ENCODE measurements at regions not wholly inside any gene's neighbourhood (a gene's known extent, or its start where the extent isn't known, plus 50 kb on each side); places are given as distances from the start of the nearest gene placed in this dataset.
A peak's percentile ranks its signal among the peaks of the same experiment; 100 is the strongest.
"Not testable (repeated sequence)": the region's sequence is repeated elsewhere in the genome, so short reads cannot be mapped to it uniquely, and the experiment has no call there.

- FAIRE-seq = no peak
- no peak for DNase-seq (ENCODE audit: low spot score)
Measured at GRCh38 chr1:58256041-58256440, 290.5 kb downstream of the OMA1 start.

GRCh38 chr1:58255192-58255591, 291.3 kb downstream of the OMA1 start:
- FAIRE-seq (no peak), DNase-seq (ENCODE audit: low spot score) (no peak)

GRCh38 chr1:58251430-58252073, 295.0 kb downstream of the OMA1 start:
- no peak for FAIRE-seq
- DNase-seq (ENCODE audit: low spot score) = peak; percentile 16

GRCh38 chr1:58250587-58250948, 296.0 kb downstream of the OMA1 start:
- DNase-seq (ENCODE audit: low spot score) (no peak), FAIRE-seq (no peak)

- FAIRE-seq = peak; percentile 68
- peak; percentile 72 for DNase-seq (ENCODE audit: low spot score)
Measured at GRCh38 chr1:58249737-58250586, 296.6 kb downstream of the OMA1 start.

GRCh38 chr1:58249388-58249736, 297.2 kb downstream of the OMA1 start:
- DNase-seq (ENCODE audit: low spot score) = no peak
- no peak for FAIRE-seq

- DNase-seq (ENCODE audit: low spot score) (no peak), FAIRE-seq (no peak)
Measured at GRCh38 chr1:58248791-58249190, 297.7 kb downstream of the OMA1 start.

- DNase-seq (ENCODE audit: low spot score) (no peak), FAIRE-seq (no peak)
Measured at GRCh38 chr1:58248072-58248471, 298.5 kb downstream of the OMA1 start.

- DNase-seq (ENCODE audit: low spot score) (no peak), FAIRE-seq (no peak)
Measured at GRCh38 chr1:58246549-58246948, 300.0 kb downstream of the OMA1 start.

- no peak for FAIRE-seq
- DNase-seq (ENCODE audit: low spot score) = no peak
Measured at GRCh38 chr1:58244872-58245271, 301.7 kb downstream of the OMA1 start.

- DNase-seq (ENCODE audit: low spot score) = no peak
- FAIRE-seq = no peak
Measured at GRCh38 chr1:58238846-58239245, 307.7 kb downstream of the OMA1 start.

- no peak for FAIRE-seq
Measured at GRCh38 chr1:58233729-58234128, 312.8 kb downstream of the OMA1 start.

GRCh38 chr1:58231204-58231603, 315.3 kb downstream of the OMA1 start:
- no peak for FAIRE-seq
- DNase-seq (ENCODE audit: low spot score) = no peak

More at GRCh38 chr1:58233729-58234128, 312.8 kb downstream of the OMA1 start:
- DNase-seq (ENCODE audit: low spot score) = no peak

GRCh38 chr1:58227604-58228003, 318.9 kb downstream of the OMA1 start:
- DNase-seq (ENCODE audit: low spot score) (no peak), FAIRE-seq (no peak)

- FAIRE-seq = no peak
- no peak for DNase-seq (ENCODE audit: low spot score)
Measured at GRCh38 chr1:58223522-58223921, 323.0 kb downstream of the OMA1 start.

GRCh38 chr1:58220836-58221472, 325.6 kb downstream of the OMA1 start:
- DNase-seq (ENCODE audit: low spot score) = no peak
- FAIRE-seq = no peak

- FAIRE-seq = not testable (repeated sequence)
Measured at GRCh38 chr1:58216169-58216568, 330.4 kb downstream of the OMA1 start.

GRCh38 chr1:58214674-58215073, 331.9 kb downstream of the OMA1 start:
- FAIRE-seq (no peak), DNase-seq (ENCODE audit: low spot score) (no peak)

More at GRCh38 chr1:58216169-58216568, 330.4 kb downstream of the OMA1 start:
- not testable (repeated sequence) for DNase-seq (ENCODE audit: low spot score)

- DNase-seq (ENCODE audit: low spot score) (no peak), FAIRE-seq (no peak)
Measured at GRCh38 chr1:58211869-58212268, 334.7 kb downstream of the OMA1 start.

- FAIRE-seq (no peak), DNase-seq (ENCODE audit: low spot score) (no peak)
Measured at GRCh38 chr1:58209575-58209974, 337.0 kb downstream of the OMA1 start.

- FAIRE-seq (no peak), DNase-seq (ENCODE audit: low spot score) (no peak)
Measured at GRCh38 chr1:58206749-58207148, 339.8 kb downstream of the OMA1 start.

GRCh38 chr1:58204284-58204683, 342.2 kb downstream of the OMA1 start:
- peak; percentile 7 for DNase-seq (ENCODE audit: low spot score)
- FAIRE-seq = no peak
